Heart right ventricle (tissue), 16 donors: ENCODE measurements at regions not wholly inside any gene's neighbourhood (a gene's known extent, or its start where the extent isn't known, plus 50 kb on each side); places are given as distances from the start of the nearest gene placed in this dataset.

ENCODE experiments used
- ATAC-seq, 8 donors: fragments of 200-7000 bp; cut with Tn5 transposase; one replicate each; pipeline ENCODE4 v1.9.1; 2020; ENCODE audit warnings: mild to moderate bottlenecking in 8 of 8, moderate library complexity in 8 of 8, moderate number of reproducible peaks in 1 of 8
- DNase-seq, 2 donors: peaks; one replicate each; pipeline ENCODE4 v3.0.0-alpha.2; 2020
- H3K27ac ChIP-seq, 10 donors: fragments of 200-600 bp; sonication (generic) in 2 of 10; one replicate each; pipeline versions ENCODE4 v1.5.0 to v1.8.0; 2020 to 2022; ENCODE audit warnings: mild to moderate bottlenecking in 3 of 10
- H3K27me3 ChIP-seq, 7 donors: fragments of 200-600 bp; one replicate each; pipeline ENCODE4 v1.8.0; 2021 to 2022; ENCODE audit warnings: mild to moderate bottlenecking in 2 of 7
- H3K36me3 ChIP-seq, 9 donors: fragments of 200-600 bp; sonication (generic) in 1 of 9; one replicate each; pipeline versions ENCODE4 v1.5.0 to v1.8.0; 2020 to 2022; ENCODE audit warnings: mild to moderate bottlenecking in 2 of 9
- H3K4me1 ChIP-seq, 9 donors: fragments of 200-600 bp; sonication (generic) in 1 of 9; one replicate each; pipeline versions ENCODE4 v1.5.0 to v1.8.0; 2020 to 2022; ENCODE audit warnings: mild to moderate bottlenecking in 4 of 9
- H3K4me3 ChIP-seq, 10 donors: fragments of 200-600 bp; sonication (generic) in 2 of 10; one replicate each; pipeline versions ENCODE4 v1.5.0 to v1.8.0; 2020 to 2022; ENCODE audit warnings: mild to moderate bottlenecking in 7 of 10, moderate library complexity in 2 of 10
- H3K9me3 ChIP-seq, 11 donors: fragments of 200-600 bp in 10 of 11; sonication (generic) in 2 of 11; one replicate each; pipeline versions ENCODE4 v1.5.0 to v1.8.0; 2013 to 2022; ENCODE audit warnings: mild to moderate bottlenecking in 2 of 11, control low read depth in 1 of 11, moderate library complexity in 1 of 11
- WGBS, 2 donors: extraction: QIAGEN DNeasy Blood & Tissue Kit; methylation state at CpG; one replicate each; pipeline ENCODE4 v1.1.7; 2013; ENCODE audit warnings: inconsistent platforms in 1 of 2; 5-methylcytosine and 5-hydroxymethylcytosine counted together
- intact Hi-C, 10 donors: fragments of 100-400 bp; cut with DNase I; formaldehyde crosslinking; loops; one replicate each; pipeline versions ENCODE4 v1.11.1 to v1.14.2; 2022
- TF ChIP-seq, protein P1 (sequence below), 9 donors: fragments of 200-600 bp; sonication (generic) in 2 of 9; IDR thresholded peaks; one replicate each; pipeline versions ENCODE4 v1.5.0 to v1.8.0; 2021 to 2022; ENCODE audit warnings: antibody characterized with exemption in 9 of 9, mild to moderate bottlenecking in 5 of 9, moderate library complexity in 1 of 9
- donor health status: Arrhythmogenic right ventricular cardiomyopathy.
- donor health status: ischemic (EF 13 %, LVEDD 7.1; RV severe dilation, severe dysfunction).
- donor health status: healthy with polysubstance abuse.
- donor health status: DM: no; HTN: yes; CAD: no.
- donor health status: DM: no; HTN: no; CAD: no.
- donor health status: ischemic (EF 25% LVEDD 6.9; RV normal size, moderate dysfunction).
- donor health status: ischemic (EF 25% LVEDD 5.7; RV mildly dilated, moderate dysfunction).
- donor health status: healthy.
- donor health status: DM: yes; HTN: yes; CAD: no.
- donor health status: Ischemic cardiomyopathy.
- donor health status: ischemic (EF 35%, LVEDD 5.7; RV mildly dilated, moderate dysfunction).
- donor health status: nonischemic (EF 11% LVEDD 7.7; RV severe dilation, severe dysfunction).
- donor health status: DM: yes; HTN: yes; CAD: no.
- donor health status: PGD.
- donor health status: ischemic (EF 29% LVEDD 5.4; RV normal size, mild dysfunction).
- donor health status: nonischemic (EF 23%, LVEDD 6.1; RV moderate dilation, normal function).

DNA sequence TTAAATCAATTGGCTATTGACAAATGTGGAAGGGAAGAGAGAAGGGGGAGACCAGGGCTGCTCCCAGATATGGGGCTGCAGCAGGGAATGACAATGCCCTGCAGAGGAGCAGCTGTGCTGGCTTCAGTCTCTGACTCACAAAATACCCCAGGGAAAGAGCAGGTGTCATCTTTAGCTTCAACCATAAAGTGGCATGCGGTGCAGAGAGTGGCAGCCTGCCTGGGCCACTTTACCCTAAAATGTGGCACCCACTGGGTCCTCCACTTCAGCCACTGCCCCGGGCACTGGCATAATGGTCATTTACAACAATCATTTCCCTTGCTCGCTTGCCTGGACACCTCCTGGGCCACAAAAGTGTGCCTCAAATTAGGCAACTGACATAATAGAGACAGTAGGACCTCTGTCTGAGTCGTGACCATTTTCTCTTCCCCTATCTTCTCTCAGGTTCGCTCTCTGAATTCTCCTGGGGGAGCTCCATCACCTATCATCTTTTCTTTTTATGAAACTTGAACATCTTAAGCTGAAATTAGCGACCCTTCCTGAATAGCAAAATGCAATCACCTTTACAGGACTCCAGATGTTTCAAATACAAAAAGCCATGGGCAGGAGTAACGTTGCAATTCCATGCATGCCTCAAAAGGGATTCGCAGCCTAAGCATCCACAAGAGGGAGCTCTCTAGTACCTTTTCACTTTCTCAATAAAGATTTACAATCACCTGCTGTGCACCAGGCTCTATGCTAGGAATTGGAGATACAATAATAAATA, 179.9 kb upstream of the ATF7IP start:
- DNase-seq (peak in 1 of 2 donors; percentile 7), ATAC-seq (peak in 2 of 8 donors; percentile 48 to 50)
- Histone ChIP-seq H3K27ac (no peak overlapping the region), H3K36me3 (no peaks in the 10 kb centered on the region), H3K4me1 (peaks cover 0 to 2% (median 0%) of the 10 kb centered on the region in 9 donors), H3K4me3 (no peak overlapping the region), H3K9me3 (no peaks in the 10 kb centered on the region), H3K27me3 (peaks cover 0 to 20% (median 0%) of the 10 kb centered on the region in 7 donors)
- 44% methylated on average over 8 of the region's 8 CpGs for WGBS, 2 donors
- TF ChIP-seq, protein P1, sequence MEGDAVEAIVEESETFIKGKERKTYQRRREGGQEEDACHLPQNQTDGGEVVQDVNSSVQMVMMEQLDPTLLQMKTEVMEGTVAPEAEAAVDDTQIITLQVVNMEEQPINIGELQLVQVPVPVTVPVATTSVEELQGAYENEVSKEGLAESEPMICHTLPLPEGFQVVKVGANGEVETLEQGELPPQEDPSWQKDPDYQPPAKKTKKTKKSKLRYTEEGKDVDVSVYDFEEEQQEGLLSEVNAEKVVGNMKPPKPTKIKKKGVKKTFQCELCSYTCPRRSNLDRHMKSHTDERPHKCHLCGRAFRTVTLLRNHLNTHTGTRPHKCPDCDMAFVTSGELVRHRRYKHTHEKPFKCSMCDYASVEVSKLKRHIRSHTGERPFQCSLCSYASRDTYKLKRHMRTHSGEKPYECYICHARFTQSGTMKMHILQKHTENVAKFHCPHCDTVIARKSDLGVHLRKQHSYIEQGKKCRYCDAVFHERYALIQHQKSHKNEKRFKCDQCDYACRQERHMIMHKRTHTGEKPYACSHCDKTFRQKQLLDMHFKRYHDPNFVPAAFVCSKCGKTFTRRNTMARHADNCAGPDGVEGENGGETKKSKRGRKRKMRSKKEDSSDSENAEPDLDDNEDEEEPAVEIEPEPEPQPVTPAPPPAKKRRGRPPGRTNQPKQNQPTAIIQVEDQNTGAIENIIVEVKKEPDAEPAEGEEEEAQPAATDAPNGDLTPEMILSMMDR (IDR thresholded peaks at IDR 0.05): peak; percentile 24 to 70 (median 59)
- intact Hi-C loops: no loop called here

DNA sequence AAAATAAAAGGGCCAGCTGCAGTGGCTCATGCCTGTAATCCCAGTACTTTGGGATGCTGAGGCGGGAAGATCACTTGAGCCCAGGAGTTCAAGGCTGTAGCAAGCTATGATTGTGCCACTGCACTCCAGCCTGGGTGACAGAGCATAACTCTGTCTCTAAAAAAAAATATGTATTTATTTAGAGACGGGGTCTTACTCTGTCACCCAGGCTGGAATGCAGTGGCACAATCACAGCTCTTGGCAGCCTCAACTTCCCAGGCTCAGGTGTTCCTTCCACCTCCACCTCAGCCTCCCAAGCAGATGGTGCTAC, 179.3 kb upstream of the ATF7IP start:
- intact Hi-C loops: no loop called here
- Histone ChIP-seq H3K9me3 (no peaks in the 10 kb centered on the region), H3K36me3 (no peaks in the 10 kb centered on the region), H3K27me3 (peaks cover 0 to 20% (median 0%) of the 10 kb centered on the region in 7 donors), H3K4me3 (no peak overlapping the region), H3K27ac (no peak overlapping the region), H3K4me1 (peaks cover 0 to 2% (median 0%) of the 10 kb centered on the region in 9 donors)
- no peak for ATAC-seq
- WGBS, 2 donors: 21 to 27% methylated on average over 2 of the region's 2 CpGs
- DNase-seq: no peak
- TF ChIP-seq, protein P1 (IDR thresholded peaks at IDR 0.05): no peak

DNA sequence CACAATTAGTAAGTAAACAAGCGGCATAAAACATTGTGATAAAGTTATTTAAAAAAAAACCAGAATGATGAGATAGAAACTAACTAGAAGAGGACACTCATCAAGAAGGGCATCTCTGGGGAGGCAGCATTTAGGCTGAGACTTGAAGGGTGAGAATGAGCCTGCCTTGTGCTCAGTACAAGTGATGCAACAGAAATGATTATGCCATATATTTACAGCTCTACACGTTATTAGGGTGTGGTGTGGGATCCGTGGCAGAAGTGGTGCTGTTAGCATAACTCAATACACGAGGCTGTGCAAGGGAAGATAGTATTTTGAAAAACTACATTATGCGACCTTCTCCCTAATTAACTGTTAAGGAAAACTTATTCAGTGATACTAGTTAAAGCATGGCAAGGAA, 178.5 kb upstream of the ATF7IP start:
- DNase-seq (no peak), ATAC-seq (no peak)
- intact Hi-C loops: no loop called here
- no peaks in the 10 kb centered on the region for H3K9me3 ChIP-seq
- no peak overlapping the region for H3K27ac ChIP-seq
- WGBS, 2 donors: 72 to 77% methylated on average over 5 of the region's 5 CpGs
- H3K27me3 ChIP-seq: peaks cover 0 to 20% (median 0%) of the 10 kb centered on the region in 7 donors
- H3K36me3 ChIP-seq: no peaks in the 10 kb centered on the region
- no peak overlapping the region for H3K4me3 ChIP-seq
- peaks cover 0 to 2% (median 0%) of the 10 kb centered on the region in 9 donors for H3K4me1 ChIP-seq
- TF ChIP-seq, protein P1 (IDR thresholded peaks at IDR 0.05): no peak

DNA sequence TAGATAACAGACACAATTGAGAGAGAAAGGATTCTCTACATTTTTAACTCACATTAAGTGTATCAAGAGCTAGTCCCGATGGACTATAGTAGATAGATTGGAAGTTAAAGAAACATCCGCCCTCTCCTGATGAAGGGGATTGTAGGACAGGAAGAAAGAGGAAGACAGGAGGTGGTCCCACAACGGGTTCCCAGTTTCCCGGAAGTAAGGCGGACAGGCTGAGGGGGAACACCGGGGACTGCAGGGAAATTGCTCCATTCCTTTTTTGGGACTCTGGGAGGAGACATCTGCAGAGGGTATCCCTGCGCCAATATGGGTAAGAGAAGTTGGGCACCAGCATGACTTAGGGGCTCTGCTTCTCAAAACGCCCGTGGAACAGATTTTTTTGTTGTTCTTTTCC, 177.5 kb upstream of the ATF7IP start:
- DNase-seq (no peak), ATAC-seq (no peak)
- Histone ChIP-seq H3K27ac (no peak overlapping the region), H3K36me3 (no peaks in the 10 kb centered on the region), H3K9me3 (no peaks in the 10 kb centered on the region), H3K27me3 (peaks cover 0 to 21% (median 0%) of the 10 kb centered on the region in 7 donors), H3K4me3 (no peak overlapping the region), H3K4me1 (peaks cover 0 to 2% (median 0%) of the 10 kb centered on the region in 9 donors)
- intact Hi-C loops: no loop called here
- TF ChIP-seq, protein P1 (IDR thresholded peaks at IDR 0.05): no peak
- 77 to 80% methylated on average over 9 of the region's 9 CpGs for WGBS, 2 donors
